Cardiac muscle cell (in vitro differentiated cells and primary cell): ENCODE measurements at regions not wholly inside any gene's neighbourhood (a gene's known extent, or its start where the extent isn't known, plus 50 kb on each side); places are given as distances from the start of the nearest gene placed in this dataset.

Source experiments
- DNase-seq, 2 donors: peaks; one replicate each; pipeline versions ENCODE4 v3.0.0 to v3.0.0-alpha.2; 2010 to 2017; ENCODE audit warnings: low read depth in 1 of 2, low spot score in 1 of 2
- H3K27ac ChIP-seq: fragments of 200-600 bp; sonication (generic); 2 replicates; pipeline ENCODE4 v1.5.1; 2016
- H3K27me3 ChIP-seq: fragments of 200-600 bp; sonication (generic); 2 replicates; pipeline ENCODE4 v1.6.0; 2016; ENCODE audit warnings: control low read depth
- H3K36me3 ChIP-seq: fragments of 200-600 bp; sonication (generic); 2 replicates; pipeline ENCODE4 v1.5.1; 2016; ENCODE audit warnings: control low read depth
- H3K4me1 ChIP-seq: fragments of 200-600 bp; sonication (generic); 2 replicates; pipeline ENCODE4 v1.8.1; 2017; ENCODE audit warnings: low read depth, mild to moderate bottlenecking, mixed run types
- H3K4me3 ChIP-seq: fragments of 200-600 bp; sonication (generic); 2 replicates; pipeline ENCODE4 v1.5.1; 2016; ENCODE audit warnings: mild to moderate bottlenecking
- H3K9me3 ChIP-seq: fragments of 200-600 bp; sonication (generic); 2 replicates; pipeline ENCODE4 v1.5.1; 2017; ENCODE audit warnings: low read depth, mild to moderate bottlenecking, control low read depth
- TF ChIP-seq, protein P1 (sequence below): IDR thresholded peaks from 2 replicates; pipeline ENCODE4 v1.5.1; 2012; ENCODE audit warnings: low read depth, mild to moderate bottlenecking, low read length

DNA sequence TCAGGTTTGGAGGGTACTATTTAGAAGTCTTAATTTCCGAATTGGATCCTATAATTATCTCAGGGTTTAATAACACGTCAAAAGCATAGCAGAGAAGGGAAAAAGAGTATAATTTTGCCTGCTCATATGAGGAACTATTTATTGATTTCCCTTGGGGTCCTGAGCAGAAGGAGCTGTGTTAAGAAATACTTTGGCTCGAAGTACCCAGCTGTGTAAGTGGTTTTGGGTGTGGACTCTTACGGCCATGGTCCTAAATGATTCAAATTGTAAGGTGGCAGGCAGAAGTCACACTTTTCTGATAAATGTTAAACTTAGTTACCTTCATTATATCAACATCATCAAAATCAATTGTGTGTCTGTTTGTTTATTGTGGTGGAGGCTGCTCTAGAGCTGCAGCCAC lies 190.4 kb downstream of the MTRR start:
- Histone ChIP-seq H3K27ac (no peak overlapping the region), H3K27me3 (no peaks in the 10 kb centered on the region), H3K9me3 (no peaks in the 10 kb centered on the region), H3K4me3 (no peak overlapping the region), H3K4me1 (no peaks in the 10 kb centered on the region), H3K36me3 (no peaks in the 10 kb centered on the region)
- no peak for DNase-seq
- TF ChIP-seq, protein P1, sequence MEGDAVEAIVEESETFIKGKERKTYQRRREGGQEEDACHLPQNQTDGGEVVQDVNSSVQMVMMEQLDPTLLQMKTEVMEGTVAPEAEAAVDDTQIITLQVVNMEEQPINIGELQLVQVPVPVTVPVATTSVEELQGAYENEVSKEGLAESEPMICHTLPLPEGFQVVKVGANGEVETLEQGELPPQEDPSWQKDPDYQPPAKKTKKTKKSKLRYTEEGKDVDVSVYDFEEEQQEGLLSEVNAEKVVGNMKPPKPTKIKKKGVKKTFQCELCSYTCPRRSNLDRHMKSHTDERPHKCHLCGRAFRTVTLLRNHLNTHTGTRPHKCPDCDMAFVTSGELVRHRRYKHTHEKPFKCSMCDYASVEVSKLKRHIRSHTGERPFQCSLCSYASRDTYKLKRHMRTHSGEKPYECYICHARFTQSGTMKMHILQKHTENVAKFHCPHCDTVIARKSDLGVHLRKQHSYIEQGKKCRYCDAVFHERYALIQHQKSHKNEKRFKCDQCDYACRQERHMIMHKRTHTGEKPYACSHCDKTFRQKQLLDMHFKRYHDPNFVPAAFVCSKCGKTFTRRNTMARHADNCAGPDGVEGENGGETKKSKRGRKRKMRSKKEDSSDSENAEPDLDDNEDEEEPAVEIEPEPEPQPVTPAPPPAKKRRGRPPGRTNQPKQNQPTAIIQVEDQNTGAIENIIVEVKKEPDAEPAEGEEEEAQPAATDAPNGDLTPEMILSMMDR: no peak

DNA sequence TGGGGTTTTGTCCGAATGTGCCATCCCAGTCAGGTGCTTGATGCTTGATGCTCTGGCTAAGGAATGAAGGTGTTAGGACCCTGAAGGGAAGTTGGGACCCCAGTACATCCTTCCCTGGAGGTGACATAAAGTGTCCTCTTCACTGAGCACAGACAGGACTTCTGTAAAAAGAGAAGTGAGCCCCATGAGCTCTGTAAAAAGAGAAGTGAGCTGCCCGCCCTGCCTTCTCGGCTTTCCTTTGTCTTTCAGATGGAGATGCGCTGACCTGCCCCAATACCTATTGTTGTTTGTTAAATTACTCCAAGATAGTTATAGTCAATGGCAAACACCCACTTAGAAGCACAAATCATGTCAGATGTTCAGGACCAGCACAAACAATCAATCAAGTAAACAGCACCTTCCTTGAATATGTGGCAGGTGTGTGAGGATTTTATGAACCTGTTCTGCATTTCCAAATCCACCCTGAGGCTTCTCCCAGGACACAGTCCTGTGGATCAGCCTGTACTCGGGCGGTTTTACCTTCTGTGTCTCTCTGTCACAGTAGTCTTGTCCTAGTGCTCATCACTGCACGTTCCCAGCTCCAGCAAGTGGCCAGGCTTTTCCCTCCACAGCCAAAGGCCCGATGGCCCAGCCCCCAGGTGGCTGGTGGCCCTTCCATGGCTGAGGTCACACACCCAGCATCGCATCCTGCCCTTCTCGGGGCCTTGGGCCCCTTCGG lies 191.4 kb downstream of the MTRR start:
- TF ChIP-seq, protein P1: no peak
- Histone ChIP-seq H3K27ac (no peak overlapping the region), H3K27me3 (no peaks in the 10 kb centered on the region), H3K9me3 (no peaks in the 10 kb centered on the region), H3K36me3 (no peaks in the 10 kb centered on the region), H3K4me3 (no peak overlapping the region), H3K4me1 (no peaks in the 10 kb centered on the region)
- DNase-seq: no peak

DNA sequence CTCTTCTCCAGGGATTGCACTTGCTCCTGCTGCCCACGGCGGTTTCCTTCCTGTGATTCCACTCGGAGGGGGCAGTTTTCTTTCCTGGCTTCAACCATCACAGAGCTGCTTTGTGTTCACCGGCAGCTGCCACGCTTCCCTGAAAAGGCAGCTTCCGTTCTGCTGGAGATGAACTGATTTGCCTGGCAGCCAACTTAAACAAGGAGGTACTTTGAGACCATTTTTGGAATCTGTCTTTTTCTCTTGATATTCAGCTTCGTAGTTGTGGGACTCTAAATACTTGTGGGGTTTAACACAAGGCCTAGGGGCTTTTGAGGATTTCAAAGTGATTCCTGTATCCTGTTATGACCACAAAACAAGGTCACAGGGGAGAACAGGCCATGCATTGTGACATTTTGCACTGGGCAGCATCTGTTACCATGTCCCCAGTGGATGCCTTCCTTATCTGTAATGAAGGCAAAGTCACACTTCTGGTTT lies 192.0 kb downstream of the MTRR start:
- DNase-seq: peak in 1 of 2 donors; percentile 2
- Histone ChIP-seq H3K27ac (no peak overlapping the region), H3K27me3 (no peaks in the 10 kb centered on the region), H3K4me3 (no peak overlapping the region), H3K9me3 (no peaks in the 10 kb centered on the region), H3K4me1 (no peaks in the 10 kb centered on the region), H3K36me3 (no peaks in the 10 kb centered on the region)
- TF ChIP-seq, protein P1: no peak

DNA sequence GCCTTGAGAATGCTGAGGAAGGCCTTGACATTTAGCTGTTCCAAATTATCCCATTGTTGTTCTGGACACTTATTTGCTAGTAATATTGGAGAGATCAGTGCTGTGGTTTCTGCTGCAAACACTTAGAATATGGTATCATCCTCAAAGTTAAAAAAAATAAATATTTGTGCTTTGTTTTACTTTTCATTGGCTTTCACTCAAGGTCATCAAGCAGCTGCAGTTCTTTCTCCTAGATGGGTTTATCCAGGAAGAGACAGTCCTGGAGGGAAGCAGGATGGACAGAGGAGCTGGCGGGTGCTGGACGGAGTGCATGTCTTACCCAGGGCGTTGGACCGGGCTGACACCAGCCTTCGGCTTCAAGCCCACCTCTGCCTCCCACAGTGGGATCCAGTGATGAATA lies 193.6 kb downstream of the MTRR start:
- Histone ChIP-seq H3K4me1 (no peaks in the 10 kb centered on the region), H3K27me3 (no peaks in the 10 kb centered on the region), H3K36me3 (no peaks in the 10 kb centered on the region), H3K4me3 (no peak overlapping the region), H3K27ac (no peak overlapping the region), H3K9me3 (no peaks in the 10 kb centered on the region)
- TF ChIP-seq, protein P1: no peak
- no peak for DNase-seq

DNA sequence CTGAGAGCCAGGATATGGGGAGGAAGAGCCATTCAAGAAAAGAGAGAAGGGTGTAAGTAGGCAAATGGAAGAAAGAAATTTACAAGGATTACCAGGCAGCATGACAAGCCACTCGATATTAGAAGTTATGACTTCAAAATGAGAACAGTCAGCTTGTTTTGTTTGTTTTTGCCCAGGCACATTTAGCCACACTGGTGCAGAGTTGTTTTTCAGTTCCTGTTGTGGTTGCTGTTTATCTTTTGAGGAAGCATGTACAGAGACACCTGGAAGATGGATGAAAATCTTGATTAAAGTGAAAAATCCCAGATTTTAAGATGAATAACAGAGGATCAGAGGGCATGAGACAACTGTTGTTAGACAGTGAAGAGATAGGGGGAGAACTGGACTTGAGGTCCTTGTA lies 199.1 kb downstream of the MTRR start:
- DNase-seq: no peak
- Histone ChIP-seq H3K27me3 (no peaks in the 10 kb centered on the region), H3K9me3 (no peaks in the 10 kb centered on the region)

More for the DNA sequence above, 199.1 kb downstream of the MTRR start:
- TF ChIP-seq, protein P1: no peak
- Histone ChIP-seq H3K27ac (no peak overlapping the region), H3K4me1 (no peaks in the 10 kb centered on the region), H3K4me3 (no peak overlapping the region), H3K36me3 (no peaks in the 10 kb centered on the region)
